T47D (cell line): ENCODE measurements at regions not wholly inside any gene's neighbourhood (a gene's known extent, or its start where the extent isn't known, plus 50 kb on each side); places are given as distances from the start of the nearest gene placed in this dataset.

Experiments
- DNase-seq, 2 experiments: peaks; one replicate each; pipeline versions ENCODE4 v3.0.0 to v3.0.0-alpha.2; 2011 to 2012; ENCODE audit warnings: low read depth in 1 of 2, low spot score in 1 of 2
- JUND ChIP-seq: IDR thresholded peaks from 2 replicates; pipeline ENCODE4 v1.6.1; 2012; ENCODE audit warnings: low read depth
- in situ Hi-C: cut with HindIII; loops from 2 replicates; pipeline ENCODE4 v1.10.0; 2016; ENCODE audit warnings: low sequenced_read_pairs, low pct_unique_long_range_greater_than_20kb

DNA sequence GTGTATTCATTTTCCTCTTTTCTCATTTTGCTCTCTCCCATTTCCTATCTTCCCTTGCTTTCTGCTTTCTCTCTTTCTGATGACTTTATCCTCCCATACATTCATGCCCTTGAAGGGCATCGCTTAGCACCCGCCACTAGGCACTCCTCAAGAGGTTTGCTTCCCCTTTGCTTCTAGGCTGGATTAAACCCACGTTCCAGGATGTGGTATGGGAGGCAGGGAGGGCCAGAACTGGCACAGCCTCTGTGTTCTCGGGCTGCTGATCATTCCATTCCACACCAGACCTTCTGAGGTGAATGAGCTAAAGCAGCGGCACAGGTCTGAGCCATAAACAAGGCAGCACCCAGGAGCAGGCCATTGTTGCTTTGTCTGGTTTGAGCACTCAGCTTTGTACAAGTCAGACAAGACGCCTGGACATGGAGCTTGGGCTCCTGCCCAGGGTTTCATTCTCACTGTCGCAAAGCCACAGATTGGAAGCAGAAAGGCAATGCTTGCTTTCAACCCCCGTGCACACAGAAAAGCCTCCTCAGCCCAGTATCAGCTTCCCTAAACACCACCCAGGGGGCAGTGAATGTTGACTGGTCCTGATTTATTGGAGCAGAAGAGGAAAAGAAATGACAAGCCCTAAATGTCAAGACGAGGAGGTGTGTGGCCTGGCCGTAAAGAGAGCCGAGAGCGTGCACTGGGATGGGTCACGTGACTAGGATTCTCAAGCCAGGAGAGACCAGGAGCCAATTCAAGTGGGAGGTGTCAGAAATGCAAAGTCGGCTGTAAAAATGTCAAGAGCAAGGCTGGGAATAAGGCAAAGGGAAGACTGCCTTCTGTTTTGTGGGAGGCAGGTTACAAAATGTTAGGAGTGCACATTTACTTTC is 218.0 kb upstream of the SERP2 start:
- in situ Hi-C loops: no loop called here
- no peak for TF ChIP-seq JUND
- DNase-seq: no peak

- no peak for DNase-seq
- in situ Hi-C loops: no loop called here
- no peak for TF ChIP-seq JUND
Observed at GRCh38 chr13:44156294-44156658, 217.3 kb upstream of the SERP2 start.

DNA sequence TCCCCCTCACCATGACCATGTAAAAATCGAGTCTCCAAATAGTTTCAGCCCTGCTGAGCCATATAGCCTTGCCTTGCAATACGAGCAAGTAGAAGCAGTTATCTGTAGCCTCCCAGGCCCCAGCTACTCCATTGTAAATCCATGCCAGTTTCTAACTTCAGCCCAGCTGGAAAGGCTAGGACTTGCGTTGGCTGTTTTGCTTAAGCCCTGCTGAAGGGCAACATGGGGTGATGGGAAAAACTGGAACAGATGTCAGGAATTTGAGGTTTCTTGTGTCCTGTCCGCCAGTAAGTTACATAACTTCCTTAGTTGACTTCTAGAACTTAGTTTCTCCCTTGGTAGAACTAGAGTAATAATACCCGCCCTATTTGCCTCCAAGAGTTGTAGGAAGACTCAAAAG is 216.0 kb upstream of the SERP2 start:
- no peak for DNase-seq
- in situ Hi-C loops: no loop called here
- TF ChIP-seq JUND: no peak

- in situ Hi-C loops: no loop called here
- TF ChIP-seq JUND: no peak
- no peak for DNase-seq
Observed at GRCh38 chr13:44158098-44158521, 215.5 kb upstream of the SERP2 start.

DNA sequence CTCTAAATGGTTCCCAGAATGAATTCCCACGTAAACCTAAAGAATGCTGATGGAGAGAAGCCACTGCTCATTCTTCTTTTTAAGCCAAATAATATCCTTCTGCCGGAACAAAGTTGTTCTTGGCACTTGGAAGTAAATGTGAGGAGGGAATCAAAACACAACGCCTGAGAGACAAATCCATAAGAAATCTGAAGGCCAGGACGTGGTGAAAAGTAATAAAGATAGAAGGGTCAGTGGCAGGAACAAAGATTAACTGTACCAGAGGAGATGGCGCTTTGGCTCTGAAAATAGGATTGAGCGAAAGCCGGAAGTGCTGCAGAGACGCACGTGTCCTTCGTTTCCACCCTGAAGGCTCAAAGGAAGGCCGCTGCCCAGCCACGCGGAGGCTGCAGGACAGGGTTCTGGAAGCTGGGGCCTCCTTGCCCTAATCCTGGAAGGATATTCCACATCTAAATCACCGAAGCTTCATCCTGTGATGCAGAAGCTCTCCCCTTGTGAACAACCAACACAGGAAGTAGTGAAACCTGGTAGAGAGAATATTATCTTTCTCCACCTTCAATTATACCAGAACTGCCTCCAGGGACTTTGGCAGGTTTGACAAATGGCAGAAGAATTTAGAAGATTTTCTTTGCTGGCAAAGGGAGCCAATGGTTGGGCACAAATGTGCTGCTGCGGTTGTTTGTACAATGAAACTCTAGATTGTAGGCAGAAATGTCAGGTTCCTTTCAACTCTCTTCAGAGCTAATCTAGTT is 214.6 kb upstream of the SERP2 start:
- peak in 1 of 2 experiments; percentile 25 for DNase-seq
- in situ Hi-C loops: no loop called here
- no peak for TF ChIP-seq JUND

DNA sequence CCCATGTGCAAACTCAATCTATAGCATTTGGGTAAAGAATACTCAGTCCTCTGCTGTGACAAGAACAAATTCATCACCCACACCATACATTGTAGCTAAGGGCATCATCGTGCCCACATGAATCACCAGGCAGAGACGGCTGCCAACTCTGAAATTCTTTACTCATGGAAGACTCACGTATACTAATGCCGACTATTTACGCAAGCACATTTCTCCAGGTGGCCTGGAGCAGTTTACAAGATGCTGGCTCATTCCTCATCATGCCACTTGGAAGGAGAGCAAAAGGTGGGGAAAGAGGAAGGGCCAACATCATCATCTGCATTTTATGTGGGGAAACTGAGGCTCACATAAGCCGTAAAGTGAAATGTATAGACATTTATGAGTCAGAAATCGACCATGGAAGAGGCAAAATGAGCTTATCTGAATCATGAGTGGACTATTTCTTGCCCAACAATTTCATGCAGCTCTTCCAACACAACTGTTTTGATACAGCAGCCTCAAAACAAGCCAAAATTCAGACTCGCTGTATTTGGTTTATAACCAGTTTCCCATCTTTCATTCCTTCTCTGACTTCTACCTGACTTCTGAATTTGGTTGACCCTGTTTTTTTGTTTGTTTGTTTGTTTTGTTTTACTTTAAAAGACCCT is 213.9 kb upstream of the SERP2 start:
- no peak for TF ChIP-seq JUND
- peak in 1 of 2 experiments; percentile 63 for DNase-seq
- in situ Hi-C loops: no loop called here

- TF ChIP-seq JUND: no peak
- in situ Hi-C loops: no loop called here
- no peak for DNase-seq
Observed at GRCh38 chr13:44160591-44161191, 212.9 kb upstream of the SERP2 start.

- DNase-seq: no peak
- in situ Hi-C loops: no loop called here
- no peak for TF ChIP-seq JUND
Observed at GRCh38 chr13:44163108-44163507, 210.5 kb upstream of the SERP2 start.

DNA sequence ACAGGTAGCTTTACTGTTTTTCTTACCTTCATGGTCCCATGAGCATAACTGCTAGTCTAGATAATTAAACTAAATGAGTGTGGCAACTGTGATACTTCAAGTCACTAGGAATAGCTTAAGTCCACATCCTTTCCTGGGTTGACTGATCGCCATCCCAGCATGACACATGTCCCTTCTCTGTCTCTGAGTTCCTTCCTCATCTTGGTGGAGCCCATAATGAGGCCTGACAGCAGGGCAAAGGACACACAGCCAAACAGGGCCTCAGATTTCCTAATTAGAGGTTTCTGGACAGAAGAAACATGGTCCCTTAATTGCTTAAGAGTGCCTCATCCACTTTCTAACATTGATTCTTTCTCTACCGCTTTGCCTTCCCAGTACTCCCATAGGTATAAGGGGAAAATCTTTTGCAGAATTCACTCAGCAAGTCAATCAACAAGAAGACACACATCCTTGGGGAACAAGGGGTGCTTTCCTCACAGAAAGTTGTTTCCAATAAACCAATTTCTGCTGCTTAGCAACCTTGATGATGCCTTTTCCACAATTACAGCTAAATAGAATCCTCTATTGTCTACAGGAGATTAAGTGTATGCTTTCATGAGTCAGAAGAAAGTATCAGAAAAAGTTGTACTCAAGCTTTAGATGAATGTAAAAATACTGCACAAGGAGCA is 208.3 kb upstream of the SERP2 start:
- no peak for DNase-seq
- no peak for TF ChIP-seq JUND
- in situ Hi-C loops: no loop called here

DNA sequence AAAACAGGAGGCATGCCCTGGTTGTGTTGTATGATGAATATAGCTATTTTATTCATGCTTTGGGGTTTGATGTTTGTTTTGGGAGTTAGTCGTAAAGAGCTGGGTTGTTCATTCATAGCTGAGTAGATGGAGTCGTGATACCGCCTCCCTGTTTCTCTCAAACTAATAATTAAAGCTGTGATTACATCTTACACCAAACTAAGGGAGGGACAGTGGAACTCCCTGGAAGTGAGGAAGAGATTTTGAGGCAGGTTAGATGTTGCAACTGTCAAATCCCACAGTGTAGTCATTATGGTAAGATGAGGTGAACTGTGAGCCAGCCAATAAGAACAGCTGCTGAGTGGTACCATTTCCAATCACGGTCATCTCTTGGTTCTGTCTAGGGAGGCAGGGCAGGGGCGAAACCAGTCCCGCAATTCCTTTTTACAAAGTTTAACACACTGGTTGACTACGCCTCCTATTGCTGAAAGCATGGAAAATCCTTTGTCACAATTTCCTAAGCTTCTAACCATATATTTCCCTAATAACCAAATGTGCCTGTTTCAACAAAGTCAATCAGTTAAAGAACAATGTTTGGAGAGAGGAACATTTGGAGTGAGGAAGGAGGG is 207.6 kb upstream of the SERP2 start:
- DNase-seq: no peak
- no peak for TF ChIP-seq JUND
- in situ Hi-C loops: no loop called here

DNA sequence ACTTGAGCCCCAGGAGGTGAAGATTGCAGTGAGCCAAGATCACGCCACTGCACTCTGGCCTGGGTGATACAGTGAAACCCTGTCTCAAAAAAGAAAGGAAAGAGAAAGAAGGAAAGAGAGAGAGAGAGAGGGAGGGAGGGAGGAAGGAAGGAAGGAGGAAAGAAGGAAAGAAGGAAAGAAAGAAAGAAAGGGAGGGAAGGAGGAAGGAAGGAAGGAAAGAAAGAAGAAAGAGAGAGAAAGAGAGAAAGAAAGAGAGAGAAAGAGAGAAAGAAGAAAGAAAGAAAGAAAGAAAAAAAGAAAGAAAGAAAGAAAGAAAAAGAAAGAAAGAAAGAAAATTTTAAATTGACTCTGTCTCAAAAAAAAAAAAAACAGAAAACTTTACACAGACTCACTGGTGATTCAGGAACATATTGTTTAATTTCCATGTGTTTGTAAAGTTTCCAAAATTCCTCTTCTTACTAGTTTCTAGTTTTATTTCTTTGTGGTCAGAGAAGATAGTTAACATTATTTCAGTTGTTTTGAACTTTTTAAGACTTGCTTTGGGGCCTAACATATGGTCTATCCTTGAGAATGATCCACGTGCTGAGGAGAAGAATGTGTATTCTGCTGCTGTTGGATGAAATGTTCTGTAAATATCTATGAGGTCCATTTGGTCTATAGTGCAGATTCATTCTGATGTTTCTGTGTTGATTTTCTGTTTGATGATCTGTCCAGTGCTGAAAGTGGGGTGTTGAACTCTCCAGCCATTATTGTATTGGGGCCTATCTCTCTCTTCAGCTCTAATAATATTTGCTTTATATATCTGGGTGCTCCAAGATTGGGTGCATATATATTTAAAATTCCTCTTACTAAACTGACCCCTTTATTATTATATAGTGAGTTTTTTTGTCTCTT is 204.4 kb upstream of the SERP2 start:
- no peak for DNase-seq
- no peak for TF ChIP-seq JUND
- in situ Hi-C loops: no loop called here
